ENCODE measurements at regions not wholly inside any gene's neighbourhood (a gene's known extent, or its start where the extent isn't known, plus 50 kb on each side); places are given as distances from the start of the nearest gene placed in this dataset.

DNA sequence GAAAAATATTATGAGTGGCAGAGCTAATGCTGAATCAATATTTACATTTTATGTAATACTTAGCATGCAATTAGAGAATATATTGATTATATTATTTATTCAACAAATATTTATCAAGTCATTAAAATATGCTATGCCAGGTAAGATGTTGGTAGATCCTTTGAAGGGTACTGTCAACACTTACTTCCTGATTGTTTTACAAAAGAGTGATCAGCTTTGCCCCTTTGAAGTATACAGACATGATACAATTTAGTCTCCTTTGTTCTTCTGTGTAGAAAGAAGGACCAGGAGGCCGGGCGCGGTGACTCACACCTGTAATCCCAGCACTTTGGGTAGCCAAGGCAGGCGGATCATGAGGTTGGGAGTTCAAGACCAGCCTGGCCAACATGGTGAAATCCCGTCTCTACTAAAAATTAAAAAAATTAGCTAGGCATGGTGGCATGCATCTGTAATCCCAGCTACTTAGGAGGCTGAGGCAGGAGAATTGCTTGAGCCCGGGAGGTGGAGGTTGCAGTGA, 73.9 kb upstream of the IFNG-AS1 start:
- no peaks in the 10 kb centered on the region for H3K27me3 ChIP-seq (ENCODE audit: control insufficient read depth, low read length)
- no peaks in the 10 kb centered on the region for H3K79me2 ChIP-seq (ENCODE audit: control insufficient read depth, low read length)
- no peaks in the 10 kb centered on the region for H3K9me2 ChIP-seq (replicated peaks; ENCODE audit: control insufficient read depth, low read length)
- TF ChIP-seq EZH2phosphoT487 (IDR thresholded peaks at IDR 0.05; ENCODE audit: borderline replicate concordance, low read length) (no peak), CTCF (IDR thresholded peaks at IDR 0.05; ENCODE audit: low read depth, low read length, poor library complexity, severe bottlenecking) (no peak)
- no peak overlapping the region for H3K4me2 ChIP-seq (ENCODE audit: low read length)
- no peaks in the 10 kb centered on the region for H3F3A ChIP-seq (ENCODE audit: control insufficient read depth, insufficient read depth)
- H3K4me1 ChIP-seq (ENCODE audit: control insufficient read depth, low read length), result peaks cover 15% of the 10 kb centered on the region
- H3K4me3 ChIP-seq (ENCODE audit: low read length), result no peak overlapping the region
- H4K20me1 ChIP-seq (ENCODE audit: control insufficient read depth, insufficient read depth, low read depth, low read length), result no peaks in the 10 kb centered on the region
- H3K27ac ChIP-seq (ENCODE audit: low read depth, low read length), result no peak overlapping the region
- H3K9me3 ChIP-seq (ENCODE audit: control insufficient read depth, insufficient read depth, low read length), result no peaks in the 10 kb centered on the region
- H3K36me3 ChIP-seq (ENCODE audit: control insufficient read depth, low read length), result no peaks in the 10 kb centered on the region

DNA sequence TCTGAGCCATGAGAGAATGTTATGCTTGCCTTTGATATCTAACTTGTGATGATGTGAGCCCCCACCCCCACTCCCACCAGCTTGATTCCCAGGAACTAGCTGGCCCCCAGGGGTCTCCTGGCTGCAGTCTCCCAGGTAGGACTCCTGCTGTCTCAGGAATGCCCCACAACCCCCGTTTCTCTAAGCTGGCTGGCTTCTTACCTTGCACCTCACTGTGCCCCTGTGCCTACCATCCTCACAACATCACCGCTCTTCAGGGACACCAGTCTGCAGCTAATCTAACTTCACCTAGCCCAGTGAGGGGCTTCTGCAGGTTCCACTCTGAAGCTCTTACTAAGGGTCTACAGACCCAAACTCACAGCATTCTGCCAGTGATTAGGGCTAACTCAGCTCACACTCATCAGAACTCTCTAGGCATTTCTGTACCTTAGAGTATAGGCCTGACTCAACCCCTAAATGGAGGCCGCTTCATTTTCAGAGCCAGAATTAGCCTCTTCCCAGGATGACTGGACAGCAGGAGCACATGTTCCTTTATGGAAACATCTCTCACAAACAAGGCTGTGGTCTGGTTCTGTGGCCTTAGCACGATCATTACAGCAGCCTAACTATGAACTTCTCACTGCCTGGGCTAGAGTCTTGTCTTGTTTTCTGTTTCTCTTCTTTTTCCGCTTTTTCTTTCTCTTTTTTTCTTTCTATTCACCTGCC, 72.8 kb upstream of the IFNG-AS1 start:
- H3K9me2 ChIP-seq (replicated peaks; ENCODE audit: control insufficient read depth, low read length), result no peaks in the 10 kb centered on the region
- no peaks in the 10 kb centered on the region for H3K36me3 ChIP-seq (ENCODE audit: control insufficient read depth, low read length)
- no peak overlapping the region for H3K4me3 ChIP-seq (ENCODE audit: low read length)
- H3F3A ChIP-seq (ENCODE audit: control insufficient read depth, insufficient read depth), result no peaks in the 10 kb centered on the region
- H3K27me3 ChIP-seq (ENCODE audit: control insufficient read depth, low read length), result no peaks in the 10 kb centered on the region
- no peaks in the 10 kb centered on the region for H3K9me3 ChIP-seq (ENCODE audit: control insufficient read depth, insufficient read depth, low read length)
- H4K20me1 ChIP-seq (ENCODE audit: control insufficient read depth, insufficient read depth, low read depth, low read length), result no peaks in the 10 kb centered on the region
- no peaks in the 10 kb centered on the region for H3K79me2 ChIP-seq (ENCODE audit: control insufficient read depth, low read length)
- TF ChIP-seq CTCF (IDR thresholded peaks at IDR 0.05; ENCODE audit: low read depth, low read length, poor library complexity, severe bottlenecking) (no peak), EZH2phosphoT487 (IDR thresholded peaks at IDR 0.05; ENCODE audit: borderline replicate concordance, low read length) (no peak)
- no peak overlapping the region for H3K4me2 ChIP-seq (ENCODE audit: low read length)
- H3K4me1 ChIP-seq (ENCODE audit: control insufficient read depth, low read length), result peaks cover 25% of the 10 kb centered on the region
- H3K27ac ChIP-seq (ENCODE audit: low read depth, low read length), result no peak overlapping the region

DNA sequence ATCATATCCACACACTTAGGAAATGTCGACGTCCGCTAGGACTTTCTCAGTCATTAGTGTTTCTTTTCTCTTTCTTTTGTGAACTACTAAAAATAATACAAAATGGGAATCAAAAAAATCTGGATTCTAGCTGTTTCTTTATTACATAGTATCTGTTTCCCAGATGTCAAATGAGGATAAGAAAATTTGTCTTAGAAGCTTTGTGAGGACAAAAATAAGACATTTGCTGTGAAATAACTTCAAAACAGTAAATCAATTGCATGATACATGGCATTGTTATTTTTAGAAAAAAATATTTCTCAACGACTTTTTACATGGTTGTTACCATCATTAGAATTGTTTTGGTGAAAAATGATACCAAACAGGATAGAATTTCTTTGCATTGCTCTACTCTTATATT, 71.4 kb upstream of the IFNG-AS1 start:
- no peak overlapping the region for H3K4me3 ChIP-seq (ENCODE audit: low read length)
- no peaks in the 10 kb centered on the region for H3K9me2 ChIP-seq (replicated peaks; ENCODE audit: control insufficient read depth, low read length)
- H4K20me1 ChIP-seq (ENCODE audit: control insufficient read depth, insufficient read depth, low read depth, low read length), result no peaks in the 10 kb centered on the region
- H3F3A ChIP-seq (ENCODE audit: control insufficient read depth, insufficient read depth), result no peaks in the 10 kb centered on the region
- no peaks in the 10 kb centered on the region for H3K79me2 ChIP-seq (ENCODE audit: control insufficient read depth, low read length)
- H3K27me3 ChIP-seq (ENCODE audit: control insufficient read depth, low read length), result no peaks in the 10 kb centered on the region
- no peak overlapping the region for H3K4me2 ChIP-seq (ENCODE audit: low read length)
- no peaks in the 10 kb centered on the region for H3K36me3 ChIP-seq (ENCODE audit: control insufficient read depth, low read length)
- TF ChIP-seq CTCF (IDR thresholded peaks at IDR 0.05; ENCODE audit: low read depth, low read length, poor library complexity, severe bottlenecking), result no peak
- no peak for TF ChIP-seq EZH2phosphoT487 (IDR thresholded peaks at IDR 0.05; ENCODE audit: borderline replicate concordance, low read length)
- H3K27ac ChIP-seq (ENCODE audit: low read depth, low read length), result no peak overlapping the region
- H3K9me3 ChIP-seq (ENCODE audit: control insufficient read depth, insufficient read depth, low read length), result no peaks in the 10 kb centered on the region
- H3K4me1 ChIP-seq (ENCODE audit: control insufficient read depth, low read length), result peaks cover 27% of the 10 kb centered on the region
